ENCODE measurements at regions not wholly inside any gene's neighbourhood (a gene's known extent, or its start where the extent isn't known, plus 50 kb on each side); places are given as distances from the start of the nearest gene placed in this dataset.

DNA sequence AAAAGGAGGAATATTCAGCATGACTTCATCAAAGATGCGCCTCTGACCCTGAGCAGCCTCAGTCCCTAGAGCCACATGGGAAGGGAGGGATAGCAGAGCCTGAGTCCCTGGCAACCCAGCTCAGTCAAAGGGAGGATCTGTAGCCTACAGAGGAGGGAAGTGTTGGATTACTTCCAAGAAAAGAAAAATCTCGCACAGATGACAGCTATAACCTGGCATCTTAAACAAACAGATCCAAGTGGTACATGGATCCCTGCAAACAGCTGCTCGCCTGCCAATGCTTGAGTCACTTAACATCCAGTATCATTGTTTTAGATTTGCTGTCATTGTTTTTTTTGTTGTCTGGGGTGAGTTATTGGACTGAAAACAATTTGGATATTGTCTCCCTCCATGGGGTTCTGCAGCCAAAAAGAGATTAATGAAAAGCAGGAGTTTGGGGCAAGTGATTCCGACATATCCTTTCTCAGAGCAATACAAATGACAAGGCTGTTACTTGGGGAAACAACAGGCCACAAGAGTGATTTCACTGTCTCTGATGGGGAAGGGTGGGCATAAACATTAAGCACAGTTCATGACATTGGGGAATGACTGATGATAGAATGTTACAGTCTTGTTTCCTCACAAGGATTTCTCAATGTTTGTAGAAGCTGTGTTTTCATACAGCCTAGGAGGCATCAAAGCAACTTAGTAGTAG, 153.5 kb upstream of the KIF2A start:
- CTCF ChIA-PET, result interaction anchor here (1.5 kb wide), 1 partner anchor 9 kb away, joined by 4 read pairs; no protein-coding TSS in a partner anchor
- TF ChIP-seq, protein P1, sequence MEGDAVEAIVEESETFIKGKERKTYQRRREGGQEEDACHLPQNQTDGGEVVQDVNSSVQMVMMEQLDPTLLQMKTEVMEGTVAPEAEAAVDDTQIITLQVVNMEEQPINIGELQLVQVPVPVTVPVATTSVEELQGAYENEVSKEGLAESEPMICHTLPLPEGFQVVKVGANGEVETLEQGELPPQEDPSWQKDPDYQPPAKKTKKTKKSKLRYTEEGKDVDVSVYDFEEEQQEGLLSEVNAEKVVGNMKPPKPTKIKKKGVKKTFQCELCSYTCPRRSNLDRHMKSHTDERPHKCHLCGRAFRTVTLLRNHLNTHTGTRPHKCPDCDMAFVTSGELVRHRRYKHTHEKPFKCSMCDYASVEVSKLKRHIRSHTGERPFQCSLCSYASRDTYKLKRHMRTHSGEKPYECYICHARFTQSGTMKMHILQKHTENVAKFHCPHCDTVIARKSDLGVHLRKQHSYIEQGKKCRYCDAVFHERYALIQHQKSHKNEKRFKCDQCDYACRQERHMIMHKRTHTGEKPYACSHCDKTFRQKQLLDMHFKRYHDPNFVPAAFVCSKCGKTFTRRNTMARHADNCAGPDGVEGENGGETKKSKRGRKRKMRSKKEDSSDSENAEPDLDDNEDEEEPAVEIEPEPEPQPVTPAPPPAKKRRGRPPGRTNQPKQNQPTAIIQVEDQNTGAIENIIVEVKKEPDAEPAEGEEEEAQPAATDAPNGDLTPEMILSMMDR (IDR thresholded peaks at IDR 0.05; ENCODE audit: control extremely low read depth, extremely low read depth, low read depth, missing control alignments), result no peak
- DNase-seq (ENCODE audit: extremely low spot score), result no peak
- POLR2A ChIA-PET, result no interaction called here

DNA sequence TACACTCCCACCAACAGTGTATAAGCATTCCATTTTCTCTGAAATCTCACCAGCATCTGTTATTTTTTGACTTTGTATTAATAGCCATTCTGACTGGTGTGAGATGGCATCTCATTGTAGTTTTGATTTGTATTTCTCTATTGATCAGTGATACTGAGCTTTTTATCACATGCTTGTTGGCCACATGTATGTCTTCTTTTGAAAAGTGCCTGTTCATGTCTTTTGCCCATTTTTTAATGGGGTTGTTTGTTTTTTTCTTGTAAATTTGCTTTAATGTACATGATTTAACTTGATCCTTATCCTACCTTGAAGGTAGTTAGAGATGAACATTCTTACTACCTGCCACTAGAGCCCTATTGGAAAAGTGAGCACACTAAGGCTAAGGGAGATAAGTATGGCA, 151.2 kb upstream of the KIF2A start:
- TF ChIP-seq, protein P1 (IDR thresholded peaks at IDR 0.05; ENCODE audit: control extremely low read depth, extremely low read depth, low read depth, missing control alignments), result no peak
- ChIA-PET CTCF (interaction anchor here (1.6 kb wide), 1 partner anchor 70 kb away, joined by 3 read pairs; no protein-coding TSS in a partner anchor), POLR2A (no interaction called here)
- DNase-seq (ENCODE audit: extremely low spot score), result no peak

DNA sequence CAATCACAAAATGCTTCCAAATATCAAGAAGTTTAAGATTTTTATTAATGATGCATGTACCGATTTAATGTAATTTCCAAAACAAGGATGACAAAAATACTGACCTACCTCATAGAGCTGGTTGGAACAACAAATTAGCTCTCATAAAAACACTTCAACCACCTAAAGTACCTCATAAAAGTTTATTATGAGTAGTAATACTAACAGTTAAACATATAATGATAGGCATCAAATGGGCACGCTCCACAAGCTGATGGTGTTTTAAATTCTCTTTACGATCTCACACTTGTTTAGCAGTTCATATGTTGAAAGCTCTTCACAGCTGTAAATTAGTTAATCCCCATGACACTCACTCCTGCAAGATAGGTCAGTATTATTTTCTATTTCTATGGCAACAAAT, 150.0 kb upstream of the KIF2A start:
- DNase-seq (ENCODE audit: extremely low spot score), result no peak
- POLR2A ChIA-PET, result no interaction called here
- TF ChIP-seq, protein P1 (IDR thresholded peaks at IDR 0.05; ENCODE audit: control extremely low read depth, extremely low read depth, low read depth, missing control alignments), result no peak
- CTCF ChIA-PET, result interaction anchor here (1.0 kb wide), 1 partner anchor 12 kb away, joined by 7 read pairs; no protein-coding TSS in a partner anchor

DNA sequence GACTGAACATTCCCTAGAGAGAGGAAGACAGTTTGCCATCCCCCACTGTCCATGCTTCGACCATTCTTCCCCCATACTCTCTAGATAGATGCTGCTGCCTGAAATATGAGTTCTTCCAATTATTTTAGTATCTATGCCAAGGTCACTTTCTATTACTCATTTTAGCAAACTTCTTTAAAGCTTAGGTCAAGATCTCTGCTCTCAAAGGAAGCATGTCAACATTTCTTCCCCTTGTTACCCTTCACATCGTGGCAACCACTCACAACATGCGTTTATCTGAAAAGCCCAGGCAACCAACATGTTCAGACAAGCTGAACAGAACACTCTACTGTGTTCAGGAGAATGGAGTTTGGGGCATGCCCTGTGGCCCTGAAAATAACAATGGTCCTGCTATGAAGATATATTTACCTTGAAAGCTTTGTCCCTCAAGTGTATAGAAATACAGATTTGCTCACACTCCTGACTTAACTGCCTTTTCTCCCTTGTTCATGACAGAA, 138.4 kb upstream of the KIF2A start:
- TF ChIP-seq, protein P1 (IDR thresholded peaks at IDR 0.05; ENCODE audit: control extremely low read depth, extremely low read depth, low read depth, missing control alignments), result no peak
- POLR2A ChIA-PET, result no interaction called here
- CTCF ChIA-PET, result no interaction called here
- no peak for DNase-seq (ENCODE audit: extremely low spot score)

DNA sequence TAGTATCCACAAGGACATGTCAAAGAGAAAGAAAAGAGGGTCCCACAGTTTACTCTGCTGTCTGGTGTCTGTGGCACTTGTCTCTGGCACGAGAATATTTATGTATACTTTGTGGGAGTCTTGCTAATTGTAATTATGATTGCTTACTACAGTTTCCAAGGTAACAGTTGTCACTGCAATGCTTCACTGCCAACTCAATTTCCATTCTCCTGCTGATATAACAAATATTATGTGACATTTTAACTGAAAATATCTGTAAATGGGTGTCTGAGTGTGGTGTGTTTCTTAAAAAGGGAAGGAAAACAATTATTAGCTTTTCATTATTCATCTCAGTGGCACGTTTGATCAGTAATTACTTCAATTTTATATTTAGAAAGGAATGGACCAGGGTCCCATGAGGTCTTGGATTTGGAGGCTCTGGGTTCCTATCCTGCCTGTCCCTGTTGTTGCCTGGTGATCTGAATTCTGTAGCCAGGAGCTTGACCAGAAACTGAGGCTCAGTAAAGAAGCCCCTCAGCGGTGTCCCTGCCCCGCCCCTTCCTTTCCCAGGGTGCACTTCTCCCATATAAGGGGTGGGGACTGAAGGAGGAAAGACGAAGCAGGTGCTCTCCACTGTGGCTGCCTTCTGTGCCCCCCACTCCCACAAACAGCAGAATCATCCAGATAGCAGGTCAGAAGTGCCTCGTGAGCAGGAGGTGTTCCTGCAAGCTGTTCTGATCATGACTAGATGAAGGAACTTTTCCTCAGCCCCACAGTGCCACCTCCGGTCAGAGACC, 137.3 kb upstream of the KIF2A start:
- ChIA-PET POLR2A (no interaction called here), CTCF (no interaction called here)
- no peak for DNase-seq (ENCODE audit: extremely low spot score)
- TF ChIP-seq, protein P1 (IDR thresholded peaks at IDR 0.05; ENCODE audit: control extremely low read depth, extremely low read depth, low read depth, missing control alignments), result no peak

DNA sequence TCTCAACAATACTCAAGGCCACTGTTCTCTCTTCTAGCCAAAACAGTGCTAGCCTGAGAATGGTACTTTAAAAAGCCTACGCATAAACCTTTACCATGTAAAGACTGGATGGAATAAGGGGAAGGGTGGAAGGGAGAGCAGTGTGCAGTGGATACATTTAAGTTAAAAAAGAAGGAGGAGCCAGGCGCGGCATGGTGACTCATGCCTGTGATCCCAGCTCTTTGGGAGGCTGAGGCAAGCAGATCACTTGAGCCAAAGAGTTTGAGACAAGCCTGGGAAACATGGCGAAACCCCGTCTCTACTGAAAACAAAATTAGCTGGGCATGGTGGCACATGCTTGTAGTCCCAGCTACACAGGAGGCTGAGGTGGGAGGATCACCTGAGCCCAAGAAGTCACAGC, 127.7 kb upstream of the KIF2A start:
- DNase-seq (ENCODE audit: extremely low spot score), result no peak
- ChIA-PET CTCF (no interaction called here), POLR2A (no interaction called here)
- TF ChIP-seq, protein P1 (IDR thresholded peaks at IDR 0.05; ENCODE audit: control extremely low read depth, extremely low read depth, low read depth, missing control alignments), result no peak

Measured in GM10248 (cell line).